Prostate gland (tissue), 2 donors: ENCODE measurements at regions not wholly inside any gene's neighbourhood (a gene's known extent, or its start where the extent isn't known, plus 50 kb on each side); places are given as distances from the start of the nearest gene placed in this dataset.

Experiments
- CTCF ChIP-seq, 4 experiments: fragments of 200-600 bp in 2 of 4; fragments of 450-650 bp in 2 of 4; sonication (generic) in 2 of 4; IDR thresholded peaks; 1 replicate in 3 of 4; 2 replicates in 1 of 4; pipeline ENCODE4 v1.5.1; 2016 to 2019; ENCODE audit warnings: antibody characterized with exemption in 4 of 4, mild to moderate bottlenecking in 2 of 4, moderate library complexity in 2 of 4
- POLR2A ChIP-seq: fragments of 450-650 bp; IDR thresholded peaks from one replicate; pipeline ENCODE4 v1.6.1; 2016; ENCODE audit warnings: antibody characterized with exemption, mild to moderate bottlenecking

- TF ChIP-seq POLR2A = no peak
- no peak for TF ChIP-seq CTCF (IDR thresholded peaks at IDR 0.05)
Measured at GRCh38 chr5:34536699-34537098, 119.4 kb upstream of the RAI14 start.
